ENCODE measurements at regions not wholly inside any gene's neighbourhood (a gene's known extent, or its start where the extent isn't known, plus 50 kb on each side); places are given as distances from the start of the nearest gene placed in this dataset.
"Not testable (repeated sequence)": the region's sequence is repeated elsewhere in the genome, so short reads cannot be mapped to it uniquely, and the experiment has no call there.

GRCh38 chr7:33796538-33796937, 108.8 kb upstream of the BMPER start:
- peaks cover 3% of the 10 kb centered on the region for H3K9me3 Mint-ChIP-seq (ENCODE audit: low read depth)
- no peak overlapping the region for H3K4me3 Mint-ChIP-seq (ENCODE audit: unreplicated experiment)
- no peaks in the 10 kb centered on the region for H3K27me3 Mint-ChIP-seq (ENCODE audit: low read depth)
- TF ChIP-seq, protein P1, sequence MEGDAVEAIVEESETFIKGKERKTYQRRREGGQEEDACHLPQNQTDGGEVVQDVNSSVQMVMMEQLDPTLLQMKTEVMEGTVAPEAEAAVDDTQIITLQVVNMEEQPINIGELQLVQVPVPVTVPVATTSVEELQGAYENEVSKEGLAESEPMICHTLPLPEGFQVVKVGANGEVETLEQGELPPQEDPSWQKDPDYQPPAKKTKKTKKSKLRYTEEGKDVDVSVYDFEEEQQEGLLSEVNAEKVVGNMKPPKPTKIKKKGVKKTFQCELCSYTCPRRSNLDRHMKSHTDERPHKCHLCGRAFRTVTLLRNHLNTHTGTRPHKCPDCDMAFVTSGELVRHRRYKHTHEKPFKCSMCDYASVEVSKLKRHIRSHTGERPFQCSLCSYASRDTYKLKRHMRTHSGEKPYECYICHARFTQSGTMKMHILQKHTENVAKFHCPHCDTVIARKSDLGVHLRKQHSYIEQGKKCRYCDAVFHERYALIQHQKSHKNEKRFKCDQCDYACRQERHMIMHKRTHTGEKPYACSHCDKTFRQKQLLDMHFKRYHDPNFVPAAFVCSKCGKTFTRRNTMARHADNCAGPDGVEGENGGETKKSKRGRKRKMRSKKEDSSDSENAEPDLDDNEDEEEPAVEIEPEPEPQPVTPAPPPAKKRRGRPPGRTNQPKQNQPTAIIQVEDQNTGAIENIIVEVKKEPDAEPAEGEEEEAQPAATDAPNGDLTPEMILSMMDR (IDR thresholded peaks at IDR 0.05) = no peak
- no peaks in the 10 kb centered on the region for H3K4me1 Mint-ChIP-seq (ENCODE audit: low read depth)
- no peaks in the 10 kb centered on the region for H3K36me3 Mint-ChIP-seq (ENCODE audit: low read depth)
- H3K27ac Mint-ChIP-seq (ENCODE audit: unreplicated experiment) = no peak overlapping the region
- DNase-seq (ENCODE audit: low spot score) = no peak

DNA sequence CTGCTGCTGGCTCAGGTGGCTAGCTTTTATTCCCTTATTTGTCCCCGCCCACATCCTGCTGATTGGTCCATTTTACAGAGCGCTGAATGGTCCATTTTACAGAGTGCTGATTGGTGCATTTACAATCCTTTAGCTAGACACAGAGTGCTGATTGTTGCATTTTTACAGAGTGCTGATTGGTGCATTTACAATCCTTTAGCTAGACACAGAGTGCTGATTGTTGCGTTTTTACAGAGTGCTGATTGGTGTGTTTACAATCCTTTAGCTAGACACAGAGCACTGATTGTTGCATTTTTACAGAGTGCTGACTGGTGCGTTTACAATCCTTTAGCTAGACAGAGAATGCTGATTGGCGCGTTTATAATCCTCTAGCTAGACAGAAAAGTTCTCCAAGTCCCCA, 107.8 kb upstream of the BMPER start:
- not testable (repeated sequence) for H3K9me3 Mint-ChIP-seq (ENCODE audit: low read depth); H3K4me3 Mint-ChIP-seq (ENCODE audit: unreplicated experiment); DNase-seq (ENCODE audit: low spot score); H3K4me1 Mint-ChIP-seq (ENCODE audit: low read depth); H3K27me3 Mint-ChIP-seq (ENCODE audit: low read depth); H3K36me3 Mint-ChIP-seq (ENCODE audit: low read depth); H3K27ac Mint-ChIP-seq (ENCODE audit: unreplicated experiment)

GRCh38 chr7:33798686-33799325, 106.5 kb upstream of the BMPER start:
- H3K4me1 Mint-ChIP-seq (ENCODE audit: low read depth) = no peaks in the 10 kb centered on the region
- H3K27me3 Mint-ChIP-seq (ENCODE audit: low read depth) = no peaks in the 10 kb centered on the region
- TF ChIP-seq, protein P1 (IDR thresholded peaks at IDR 0.05) = no peak
- H3K4me3 Mint-ChIP-seq (ENCODE audit: unreplicated experiment) = no peak overlapping the region
- no peak overlapping the region for H3K27ac Mint-ChIP-seq (ENCODE audit: unreplicated experiment)
- no peaks in the 10 kb centered on the region for H3K36me3 Mint-ChIP-seq (ENCODE audit: low read depth)
- DNase-seq (ENCODE audit: low spot score) = no peak
- H3K9me3 Mint-ChIP-seq (ENCODE audit: low read depth) = peaks cover 3% of the 10 kb centered on the region

DNA sequence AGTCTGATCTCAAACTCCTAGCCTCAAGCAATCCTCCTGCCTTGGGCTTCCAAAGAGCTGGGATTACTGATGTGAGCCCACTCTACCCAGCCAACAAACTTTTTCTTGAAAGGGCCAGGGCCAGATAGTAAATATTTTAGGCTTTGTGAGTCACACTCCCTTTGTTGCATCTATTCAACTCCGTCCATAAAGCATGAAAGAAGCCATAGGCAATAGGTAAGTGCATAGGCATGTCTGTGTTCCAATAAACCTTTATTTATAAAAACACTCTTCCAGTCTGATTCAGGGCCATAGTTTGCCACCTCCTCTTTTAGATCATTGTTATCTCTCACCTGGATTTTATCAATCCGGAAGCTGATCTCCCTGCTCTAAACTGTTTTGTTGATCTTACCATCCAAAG, 105.6 kb upstream of the BMPER start:
- Mint-ChIP-seq H3K4me1 (ENCODE audit: low read depth) (no peaks in the 10 kb centered on the region), H3K36me3 (ENCODE audit: low read depth) (no peaks in the 10 kb centered on the region), H3K9me3 (ENCODE audit: low read depth) (peaks cover 3% of the 10 kb centered on the region), H3K4me3 (ENCODE audit: unreplicated experiment) (no peak overlapping the region), H3K27me3 (ENCODE audit: low read depth) (no peaks in the 10 kb centered on the region), H3K27ac (ENCODE audit: unreplicated experiment) (no peak overlapping the region)
- no peak for DNase-seq (ENCODE audit: low spot score)
- TF ChIP-seq, protein P1 (IDR thresholded peaks at IDR 0.05) = no peak

DNA sequence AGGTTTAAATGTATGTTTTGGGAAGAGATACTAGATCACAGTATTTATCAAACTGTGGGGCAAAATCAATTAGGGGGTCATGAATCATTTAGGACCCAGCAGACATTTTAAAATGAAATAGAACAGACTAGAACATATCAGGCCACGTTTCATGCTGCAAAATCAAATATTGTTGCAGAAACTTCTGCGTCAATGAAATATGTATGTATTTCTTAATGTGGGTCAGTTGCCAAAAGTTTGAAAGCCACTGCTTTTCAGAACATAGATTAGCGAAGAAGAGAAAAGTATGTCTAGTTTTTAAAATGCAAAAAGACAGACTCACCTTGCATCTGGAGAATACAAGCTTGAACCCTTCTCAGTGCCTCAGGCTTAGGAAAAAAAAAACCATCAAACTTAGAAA, 102.7 kb upstream of the BMPER start:
- peaks cover 3% of the 10 kb centered on the region for H3K9me3 Mint-ChIP-seq (ENCODE audit: low read depth)
- no peak overlapping the region for H3K4me3 Mint-ChIP-seq (ENCODE audit: unreplicated experiment)
- no peaks in the 10 kb centered on the region for H3K27me3 Mint-ChIP-seq (ENCODE audit: low read depth)
- peaks cover 16% of the 10 kb centered on the region for H3K4me1 Mint-ChIP-seq (ENCODE audit: low read depth)
- H3K27ac Mint-ChIP-seq (ENCODE audit: unreplicated experiment) = no peak overlapping the region
- DNase-seq (ENCODE audit: low spot score) = no peak
- TF ChIP-seq, protein P1 (IDR thresholded peaks at IDR 0.05) = no peak
- H3K36me3 Mint-ChIP-seq (ENCODE audit: low read depth) = no peaks in the 10 kb centered on the region

DNA sequence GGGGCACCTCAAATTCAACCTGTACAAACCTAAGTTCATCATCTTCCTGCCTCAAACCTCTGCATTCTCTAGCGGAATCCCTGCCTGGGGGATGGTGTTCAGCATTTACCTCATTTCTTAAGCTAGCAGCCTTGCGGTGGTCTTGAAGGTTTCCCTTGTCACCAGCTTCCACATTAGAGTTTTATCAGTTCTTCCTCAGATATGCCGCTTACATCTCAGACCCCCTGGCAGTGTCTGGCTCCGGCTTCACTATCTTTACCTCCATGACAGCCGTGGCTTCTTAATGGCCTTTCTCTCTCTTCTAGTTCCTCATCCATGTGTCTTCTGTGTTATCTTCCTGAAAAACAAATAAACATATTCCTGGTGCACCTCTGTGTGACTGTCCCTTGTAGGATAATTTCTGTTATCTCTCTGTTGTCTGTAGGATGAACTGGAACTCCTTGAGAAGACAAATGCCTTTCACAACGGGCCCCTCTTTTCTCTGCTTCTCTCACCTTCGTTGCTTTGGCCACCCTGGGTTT, 101.1 kb upstream of the BMPER start:
- H3K27me3 Mint-ChIP-seq (ENCODE audit: low read depth) = no peaks in the 10 kb centered on the region
- TF ChIP-seq, protein P1 (IDR thresholded peaks at IDR 0.05) = no peak
- DNase-seq (ENCODE audit: low spot score) = no peak
- peaks cover 3% of the 10 kb centered on the region for H3K9me3 Mint-ChIP-seq (ENCODE audit: low read depth)
- peaks cover 27% of the 10 kb centered on the region for H3K4me1 Mint-ChIP-seq (ENCODE audit: low read depth)
- H3K4me3 Mint-ChIP-seq (ENCODE audit: unreplicated experiment) = no peak overlapping the region
- no peaks in the 10 kb centered on the region for H3K36me3 Mint-ChIP-seq (ENCODE audit: low read depth)
- H3K27ac Mint-ChIP-seq (ENCODE audit: unreplicated experiment) = no peak overlapping the region

Data from chondrocyte (in vitro differentiated cells).